HCT116 (cell line): ENCODE measurements at regions not wholly inside any gene's neighbourhood (a gene's known extent, or its start where the extent isn't known, plus 50 kb on each side); places are given as distances from the start of the nearest gene placed in this dataset.

Source experiments
- ATAC-seq: fragments of 200-7000 bp; cut with Tn5 transposase; 2 replicates; pipeline ENCODE4 v1.9.1; 2020; ENCODE audit warnings: mild to moderate bottlenecking, moderate library complexity
- BruUV-seq: library from RNA; stranded (reverse); fragments of 400-500 nt; replicated peaks from 2 replicates; lab custom pipeline; 2021; lab: Mats Ljungman, UMichigan
- CTCF ChIA-PET: fragments of 300-600 bp; sonication (Branson Sonifier 250); formaldehyde crosslinking; loops from one replicate; lab custom pipeline; 2021; ENCODE audit warnings: antibody characterized with exemption; lab: Charles Lee
- POLR2A ChIA-PET: fragments of 300-600, 350-600 bp; sonication (Branson Sonifier 250); formaldehyde crosslinking; loops from one replicate; lab custom pipeline; 2021; ENCODE audit warnings: antibody characterized with exemption; lab: Charles Lee
- RAD21 ChIA-PET, 2 experiments: fragments of 300-600 bp; sonication (Branson Sonifier 250); formaldehyde crosslinking; loops; one replicate each; lab custom pipeline; 2023; ENCODE audit warnings: low total read pairs in 2 of 2; ENCODE audit not compliant: uncharacterized antibody in 2 of 2, unreplicated experiment in 2 of 2, low non-redundant PET in 1 of 2; lab: Charles Lee
- DNase-seq: peaks from one replicate; pipeline ENCODE4 v3.0.0-alpha.2; 2010; ENCODE audit warnings: low read depth, low spot score
- H2AFZ ChIP-seq: fragments of 200-600 bp; shearing (Covaris generic), sonication (generic); 2 replicates; pipeline ENCODE4 v1.6.1; 2017; ENCODE audit warnings: low read depth, mixed run types, mixed read lengths, antibody characterized with exemption, low read length; ENCODE audit not compliant: poor library complexity, severe bottlenecking
- H3K27ac ChIP-seq: 2 replicates; pipeline ENCODE4 v1.5.1; 2012; ENCODE audit warnings: low read depth, low read length
- H3K27me3 ChIP-seq: fragments of 200-600 bp; sonication (generic); 2 replicates; pipeline ENCODE4 v1.6.1; 2016; ENCODE audit warnings: mixed run types, low read length, mixed read lengths; ENCODE audit not compliant: insufficient read depth
- H3K36me3 ChIP-seq, 2 experiments: fragments of 200-500 bp in 1 of 2; fragments of 200-600 bp in 1 of 2; sonication (Bioruptor generic) in 1 of 2; sonication (generic) in 1 of 2; 2 replicates each; pipeline versions ENCODE4 v1.5.1 to v1.6.1; 2014 to 2016; ENCODE audit warnings: low read length in 2 of 2, inconsistent platforms in 1 of 2, mixed read lengths in 1 of 2, mixed run types in 1 of 2; ENCODE audit not compliant: insufficient read depth in 2 of 2, control insufficient read depth in 1 of 2
- H3K4me1 ChIP-seq, 2 experiments: fragments of 200-600 bp in 1 of 2; sonication (generic) in 1 of 2; 2 replicates each; pipeline versions ENCODE4 v1.5.1 to v1.6.1; 2012 to 2017; ENCODE audit warnings: low read length in 2 of 2, inconsistent platforms in 1 of 2, mild to moderate bottlenecking in 1 of 2, mixed read lengths in 1 of 2, mixed run types in 1 of 2, moderate library complexity in 1 of 2; ENCODE audit not compliant: insufficient read depth in 2 of 2, control insufficient read depth in 1 of 2
- H3K4me2 ChIP-seq: fragments of 200-600 bp; sonication (generic); 2 replicates; pipeline ENCODE4 v1.6.1; 2017; ENCODE audit warnings: mixed run types, low read length, mixed read lengths
- H3K4me3 ChIP-seq, 2 experiments: fragments of 200-600 bp in 1 of 2; sonication (generic) in 1 of 2; replicated peaks in 1 of 2; 2 replicates each; pipeline ENCODE4 v1.5.1; 2011 to 2016; ENCODE audit warnings: low read length in 2 of 2, control low read depth in 1 of 2, low read depth in 1 of 2, mild to moderate bottlenecking in 1 of 2, mixed read lengths in 1 of 2, mixed run types in 1 of 2
- H3K79me2 ChIP-seq: fragments of 200-600 bp; sonication (generic); 2 replicates; pipeline ENCODE4 v1.6.1; 2017; ENCODE audit warnings: mild to moderate bottlenecking, mixed run types, low read length, moderate library complexity, mixed read lengths; ENCODE audit not compliant: insufficient read depth
- H3K9ac ChIP-seq: fragments of 200-600 bp; sonication (generic); 2 replicates; pipeline ENCODE4 v1.6.1; 2016; ENCODE audit warnings: low read length, mixed read lengths
- H3K9me2 ChIP-seq: fragments of 200-600 bp; sonication (generic), shearing (Covaris generic); 2 replicates; pipeline ENCODE4 v1.6.1; 2017; ENCODE audit warnings: mixed run types, mild to moderate bottlenecking, moderate library complexity; ENCODE audit not compliant: insufficient read depth
- H3K9me3 ChIP-seq, 2 experiments: fragments of 200-500 bp in 1 of 2; fragments of 200-600 bp in 1 of 2; sonication (Bioruptor generic) in 1 of 2; sonication (generic) in 1 of 2; 2 replicates each; pipeline ENCODE4 v1.6.1; 2014 to 2017; ENCODE audit warnings: low read length in 2 of 2, mixed read lengths in 2 of 2, inconsistent platforms in 1 of 2, low read depth in 1 of 2, mild to moderate bottlenecking in 1 of 2, mixed run types in 1 of 2, moderate library complexity in 1 of 2; ENCODE audit not compliant: control insufficient read depth in 1 of 2, insufficient read depth in 1 of 2
- H4K20me1 ChIP-seq: fragments of 200-600 bp; sonication (generic), shearing (Covaris generic); 2 replicates; pipeline ENCODE4 v1.6.1; 2017; ENCODE audit warnings: mixed run types, mild to moderate bottlenecking, moderate library complexity; ENCODE audit not compliant: insufficient read depth
- CEBPB ChIP-seq: IDR thresholded peaks from 2 replicates; pipeline ENCODE4 v1.6.1; 2012; ENCODE audit warnings: low read depth
- CTCF ChIP-seq, 3 experiments: fragments of 200-600 bp in 1 of 3; sonication (generic) in 1 of 3; IDR thresholded peaks in 2 of 3; conservative IDR thresholded peaks in 1 of 3; 2 replicates each; pipeline ENCODE4 v1.5.1; 2012 to 2017; ENCODE audit warnings: low read depth in 2 of 3, low read length in 2 of 3, antibody characterized with exemption in 1 of 3, borderline replicate concordance in 1 of 3, control low read depth in 1 of 3, mild to moderate bottlenecking in 1 of 3, mixed read lengths in 1 of 3, mixed run types in 1 of 3, moderate library complexity in 1 of 3; ENCODE audit not compliant: insufficient read depth in 1 of 3
- EGR1 ChIP-seq: IDR thresholded peaks from 2 replicates; pipeline ENCODE4 v1.6.1; 2012; ENCODE audit warnings: low read depth
- EZH2 ChIP-seq: fragments of 200-600 bp; sonication (generic); IDR thresholded peaks from 2 replicates; pipeline ENCODE4 v1.6.1; 2017; ENCODE audit warnings: antibody characterized with exemption, mixed run types
- FOSL1 ChIP-seq: IDR thresholded peaks from 2 replicates; pipeline ENCODE4 v1.6.1; 2012; ENCODE audit warnings: low read depth
- JUND ChIP-seq: IDR thresholded peaks from 2 replicates; pipeline ENCODE4 v1.6.1; 2012
- POLR2A ChIP-seq: IDR thresholded peaks from 2 replicates; pipeline ENCODE4 v1.7.0; 2011; ENCODE audit warnings: borderline replicate concordance; ENCODE audit not compliant: insufficient read depth, insufficient read length; ENCODE audit errors: extremely low read depth
- RAD21 ChIP-seq: IDR thresholded peaks from 2 replicates; pipeline ENCODE4 v1.6.1; 2012; ENCODE audit warnings: low read depth, mild to moderate bottlenecking
- REST ChIP-seq: IDR thresholded peaks from 2 replicates; pipeline ENCODE4 v1.6.1; 2012; ENCODE audit warnings: low read depth
- SP1 ChIP-seq: IDR thresholded peaks from 2 replicates; pipeline ENCODE4 v1.6.1; 2012; ENCODE audit warnings: low read depth
- SRF ChIP-seq: IDR thresholded peaks from 2 replicates; pipeline ENCODE4 v1.6.1; 2012; ENCODE audit warnings: low read depth
- TCF7L2 ChIP-seq: IDR thresholded peaks from 2 replicates; pipeline ENCODE4 v1.7.0; 2011; ENCODE audit warnings: borderline replicate concordance, inconsistent platforms; ENCODE audit not compliant: insufficient read depth, insufficient read length; ENCODE audit errors: extremely low read depth
- intact Hi-C: fragments of 100-400 bp; cut with micrococcal nuclease; formaldehyde crosslinking; loops from 2 replicates; pipeline ENCODE4 v1.10.0; 2022

GRCh38 chr11:45024846-45025588 lies 74.3 kb upstream of the TP53I11 start:
- Histone ChIP-seq H3K9me2 (no peaks in the 10 kb centered on the region), H3K27ac (no peak overlapping the region), H3K4me2 (no peak overlapping the region), H4K20me1 (no peaks in the 10 kb centered on the region), H2AFZ (no peak overlapping the region), H3K79me2 (no peaks in the 10 kb centered on the region), H3K36me3 (no peaks in the 10 kb centered on the region), H3K4me1 (no peaks in the 10 kb centered on the region), H3K27me3 (peaks cover 4% of the 10 kb centered on the region; the same call in 1 of the 2 replicates), H3K9me3 (no peaks in the 10 kb centered on the region), H3K4me3 (no peak overlapping the region), H3K9ac (no peak overlapping the region)
- no peak for DNase-seq
- no TSS peak for BruUV-seq
- ChIA-PET POLR2A (no interaction called here), CTCF (no interaction called here), RAD21 (no interaction called here)
- TF ChIP-seq EZH2 (no peak), JUND (no peak), EGR1 (no peak), CEBPB (no peak), REST (no peak), POLR2A (no peak), TCF7L2 (no peak), FOSL1 (no peak), CTCF (IDR thresholded peaks at IDR 0.05 in 2 of 3, conservative IDR thresholded peaks at IDR 0.05 in 1 of 3; ENCODE audit: borderline replicate concordance in 1 of 3, insufficient read depth in 1 of 3, low read depth in 2 of 3, low read length in 2 of 3) (no peak), SRF (no peak), RAD21 (no peak), SP1 (no peak)
- intact Hi-C loops, result no loop called here
- ATAC-seq, result no peak
